Transverse colon (tissue), 4 donors: ENCODE measurements at regions not wholly inside any gene's neighbourhood (a gene's known extent, or its start where the extent isn't known, plus 50 kb on each side); places are given as distances from the start of the nearest gene placed in this dataset.
"Not testable (repeated sequence)": the region's sequence is repeated elsewhere in the genome, so short reads cannot be mapped to it uniquely, and the experiment has no call there.

ENCODE experiments used
- DNase-seq: peaks from one replicate; pipeline ENCODE4 v3.0.0-alpha.2; 2019
- H3K27ac ChIP-seq, 4 donors: fragments of 200-600 bp; sonication (generic); 2 replicates each; pipeline ENCODE4 v1.5.1; 2016 to 2018; ENCODE audit warnings: inconsistent platforms in 4 of 4
- H3K27me3 ChIP-seq: fragments of 200-600 bp; sonication (generic); 2 replicates; pipeline ENCODE4 v1.5.1; 2017; ENCODE audit warnings: inconsistent platforms
- H3K36me3 ChIP-seq, 4 donors: fragments of 200-600 bp; sonication (generic); 2 replicates each; pipeline ENCODE4 v1.5.1; 2017 to 2019; ENCODE audit warnings: inconsistent platforms in 4 of 4
- H3K4me1 ChIP-seq, 4 donors: fragments of 200-600 bp; sonication (generic); 2 replicates each; pipeline ENCODE4 v1.5.1; 2017 to 2020; ENCODE audit warnings: inconsistent platforms in 4 of 4
- H3K4me3 ChIP-seq, 4 donors: fragments of 200-600 bp; sonication (generic); 1 replicate in 1 of 4; 2 replicates in 3 of 4; pipeline versions ENCODE4 v1.5.1 to v1.6.1; 2017 to 2019; ENCODE audit warnings: inconsistent platforms in 4 of 4
- H3K9me3 ChIP-seq, 2 donors: fragments of 200-600 bp; sonication (generic); 2 replicates each; pipeline ENCODE4 v1.5.1; 2017 to 2019; ENCODE audit warnings: inconsistent platforms in 2 of 2
- EP300 ChIP-seq: sonication (generic); formaldehyde crosslinking; IDR thresholded peaks from one replicate; pipeline ENCODE4 v1.6.1; 2017; ENCODE audit warnings: antibody characterized with exemption, low read depth
- POLR2A ChIP-seq: fragments of 450-650 bp; IDR thresholded peaks from one replicate; pipeline ENCODE4 v1.6.1; 2016; ENCODE audit warnings: antibody characterized with exemption, mild to moderate bottlenecking, moderate library complexity
- POLR2AphosphoS5 ChIP-seq, 3 donors: sonication (generic); formaldehyde crosslinking; IDR thresholded peaks; one replicate each; pipeline ENCODE4 v1.6.1; 2016; ENCODE audit warnings: antibody characterized with exemption in 3 of 3
- WGBS, 2 donors: methylation state at CpG; one replicate each; pipeline ENCODE4 v1.1.5; 2018; ENCODE audit warnings: low coverage in 1 of 2; 5-methylcytosine and 5-hydroxymethylcytosine counted together
- in situ Hi-C, 4 donors: fragments of 200-750 bp; cut with MboI; loops; one replicate each; pipeline versions ENCODE4 v1.15.0 to v1.15.1; 2017; ENCODE audit warnings: low sequenced_read_pairs in 3 of 4, low pct_ligation_motif_present in 1 of 4, low pct_unique_long_range_greater_than_20kb in 1 of 4
- intact Hi-C: fragments of 100-400 bp; cut with DNase I; formaldehyde crosslinking; loops from one replicate; pipeline ENCODE4 v1.15.1; 2023; ENCODE audit warnings: low total_unique reads
- TF ChIP-seq, protein P1 (sequence below), 5 experiments: fragments of 200-600 bp in 3 of 5; fragments of 450-650 bp in 2 of 5; sonication (generic) in 3 of 5; IDR thresholded peaks; 1 replicate in 2 of 5; 2 replicates in 3 of 5; pipeline ENCODE4 v1.5.1; 2016 to 2017; ENCODE audit warnings: antibody characterized with exemption in 5 of 5, inconsistent platforms in 3 of 5, mild to moderate bottlenecking in 2 of 5, moderate library complexity in 1 of 5

DNA sequence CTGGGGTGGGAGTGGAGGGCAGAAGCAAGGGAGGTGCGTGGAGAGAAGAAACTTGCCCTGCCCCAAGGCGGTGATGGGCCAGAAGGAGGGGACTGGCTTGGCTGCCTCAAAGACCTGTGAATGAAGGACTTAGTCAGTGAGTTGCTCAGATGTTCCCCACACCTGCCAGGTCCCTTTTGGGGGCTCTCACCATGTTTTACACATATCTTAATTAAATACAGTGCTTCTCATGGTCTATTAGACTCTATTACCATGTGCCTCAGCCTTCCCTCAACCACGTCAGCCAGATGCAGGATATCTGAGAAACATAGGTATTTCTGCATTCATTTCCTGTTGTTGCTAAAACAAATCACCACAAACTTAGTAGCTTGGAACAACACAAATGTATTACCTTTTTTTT, 429.5 kb downstream of the BUD13 start:
- intact Hi-C loops: no loop called here
- TF ChIP-seq, protein P1, sequence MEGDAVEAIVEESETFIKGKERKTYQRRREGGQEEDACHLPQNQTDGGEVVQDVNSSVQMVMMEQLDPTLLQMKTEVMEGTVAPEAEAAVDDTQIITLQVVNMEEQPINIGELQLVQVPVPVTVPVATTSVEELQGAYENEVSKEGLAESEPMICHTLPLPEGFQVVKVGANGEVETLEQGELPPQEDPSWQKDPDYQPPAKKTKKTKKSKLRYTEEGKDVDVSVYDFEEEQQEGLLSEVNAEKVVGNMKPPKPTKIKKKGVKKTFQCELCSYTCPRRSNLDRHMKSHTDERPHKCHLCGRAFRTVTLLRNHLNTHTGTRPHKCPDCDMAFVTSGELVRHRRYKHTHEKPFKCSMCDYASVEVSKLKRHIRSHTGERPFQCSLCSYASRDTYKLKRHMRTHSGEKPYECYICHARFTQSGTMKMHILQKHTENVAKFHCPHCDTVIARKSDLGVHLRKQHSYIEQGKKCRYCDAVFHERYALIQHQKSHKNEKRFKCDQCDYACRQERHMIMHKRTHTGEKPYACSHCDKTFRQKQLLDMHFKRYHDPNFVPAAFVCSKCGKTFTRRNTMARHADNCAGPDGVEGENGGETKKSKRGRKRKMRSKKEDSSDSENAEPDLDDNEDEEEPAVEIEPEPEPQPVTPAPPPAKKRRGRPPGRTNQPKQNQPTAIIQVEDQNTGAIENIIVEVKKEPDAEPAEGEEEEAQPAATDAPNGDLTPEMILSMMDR (IDR thresholded peaks at IDR 0.05): no peak
- no peak for TF ChIP-seq POLR2AphosphoS5 (IDR thresholded peaks at IDR 0.05)
- no peak for TF ChIP-seq EP300
- no peak for TF ChIP-seq POLR2A
- no peak overlapping the region for H3K4me3 ChIP-seq
- H3K27ac ChIP-seq: no peak overlapping the region
- 61 to 80% methylated on average over 2 to 3 of the region's 3 CpGs for WGBS, 2 donors
- in situ Hi-C loops: no loop called here
- no peaks in the 10 kb centered on the region for H3K36me3 ChIP-seq
- peaks cover 0 to 4% (median 0%) of the 10 kb centered on the region in 4 donors for H3K4me1 ChIP-seq
- no peak for DNase-seq
- no peaks in the 10 kb centered on the region for H3K27me3 ChIP-seq
- no peaks in the 10 kb centered on the region for H3K9me3 ChIP-seq

DNA sequence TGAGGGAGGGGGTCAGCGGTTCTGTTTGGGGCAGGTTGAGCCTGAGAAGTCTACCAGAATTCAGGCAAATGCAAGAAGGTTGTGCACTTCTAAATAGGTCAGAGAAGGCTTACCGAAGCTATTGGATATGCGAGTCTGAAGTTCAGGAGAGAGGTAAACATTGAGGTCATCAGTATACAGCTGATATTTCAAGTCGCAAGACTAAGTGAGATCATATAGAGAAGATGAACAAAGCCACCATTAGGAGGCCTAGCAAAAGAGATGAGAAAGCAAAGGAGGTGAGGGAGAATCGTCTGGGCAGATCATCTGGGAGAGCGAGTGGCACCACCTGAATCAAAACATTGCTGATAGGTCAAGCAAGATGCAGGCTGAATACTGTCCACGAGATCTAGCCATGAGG, 430.6 kb downstream of the BUD13 start:
- no peak for TF ChIP-seq POLR2AphosphoS5 (IDR thresholded peaks at IDR 0.05)
- TF ChIP-seq POLR2A: no peak
- TF ChIP-seq, protein P1 (IDR thresholded peaks at IDR 0.05): no peak
- no peak for TF ChIP-seq EP300
- in situ Hi-C loops: no loop called here
- Histone ChIP-seq H3K27ac (no peak overlapping the region), H3K27me3 (no peaks in the 10 kb centered on the region), H3K4me1 (peaks cover 0 to 4% (median 0%) of the 10 kb centered on the region in 4 donors), H3K9me3 (peaks cover 0 to 4% of the 10 kb centered on the region in 2 donors), H3K4me3 (no peak overlapping the region), H3K36me3 (no peaks in the 10 kb centered on the region)
- WGBS, 2 donors: 66 to 68% methylated on average over 6 to 7 of the region's 7 CpGs
- intact Hi-C loops: no loop called here
- no peak for DNase-seq

DNA sequence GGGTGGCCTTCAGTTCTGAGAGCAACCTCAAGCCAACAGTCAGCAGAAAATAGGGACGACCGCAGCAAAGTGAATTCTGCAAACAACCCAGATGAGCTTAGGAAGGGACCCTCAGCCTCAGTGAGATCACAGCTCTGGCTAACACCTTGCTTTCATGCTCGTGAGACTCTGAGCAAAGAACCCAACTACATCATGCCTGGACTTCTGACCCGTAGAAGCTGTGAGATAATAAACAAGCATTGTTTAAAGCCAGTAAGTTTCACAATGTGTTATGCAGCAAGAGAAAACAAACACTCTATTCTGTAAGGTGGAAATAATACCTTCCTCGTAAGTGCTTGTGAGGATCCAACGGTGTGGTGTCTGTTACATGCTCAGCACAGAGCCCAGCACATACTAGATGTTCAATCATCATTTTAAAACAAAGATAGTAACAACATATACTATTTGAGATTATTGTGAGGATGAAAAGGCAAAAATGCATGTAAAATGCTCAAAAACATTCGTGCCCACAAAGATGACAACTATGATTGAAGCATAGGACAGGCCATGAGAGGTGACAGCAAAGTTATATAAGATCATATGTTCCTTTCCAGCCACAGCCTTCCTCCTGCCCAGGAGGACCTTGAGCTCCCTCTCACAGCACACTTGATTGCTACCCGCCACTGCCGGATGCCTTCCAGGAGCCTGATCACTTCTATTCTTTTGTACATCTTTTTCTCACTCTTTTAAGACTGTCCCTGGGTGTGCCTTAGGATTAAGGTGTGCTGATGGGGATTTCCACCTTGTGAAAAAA, 433.3 kb downstream of the BUD13 start:
- DNase-seq: peak; percentile 20
- in situ Hi-C loops (no loop called here), intact Hi-C loops (no loop called here)
- WGBS, 2 donors: 54% methylated on average over 7 to 9 of the region's 9 CpGs
- TF ChIP-seq POLR2AphosphoS5 (IDR thresholded peaks at IDR 0.05) (no peak), EP300 (no peak), POLR2A (no peak)
- TF ChIP-seq, protein P1 (IDR thresholded peaks at IDR 0.05): no peak
- Histone ChIP-seq H3K27me3 (no peaks in the 10 kb centered on the region), H3K4me3 (no peak overlapping the region), H3K36me3 (no peaks in the 10 kb centered on the region), H3K4me1 (peaks cover 0 to 4% (median 0%) of the 10 kb centered on the region in 4 donors), H3K9me3 (peaks cover 0 to 4% of the 10 kb centered on the region in 2 donors), H3K27ac (no peak overlapping the region)

DNA sequence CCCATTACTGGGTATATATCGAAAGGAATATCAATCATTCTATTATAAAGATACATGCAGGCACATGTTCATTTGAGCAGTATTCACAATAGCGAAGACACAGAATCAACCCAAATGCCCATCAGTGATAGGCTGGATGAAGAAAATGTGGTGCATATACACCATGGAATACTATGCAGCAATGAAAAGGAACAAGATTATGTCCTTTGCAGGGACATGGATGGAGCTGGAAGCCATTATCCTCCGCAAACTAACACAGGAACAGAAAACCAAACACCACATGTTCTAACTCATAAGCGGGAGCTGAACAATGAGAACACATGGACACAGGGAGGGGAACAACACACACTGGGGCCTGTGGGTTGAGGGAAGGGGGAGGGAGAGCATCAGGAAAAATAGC, 434.3 kb downstream of the BUD13 start:
- H3K36me3 ChIP-seq, H3K4me3 ChIP-seq, H3K27ac ChIP-seq, DNase-seq, H3K4me1 ChIP-seq, H3K9me3 ChIP-seq, intact Hi-C loops, H3K27me3 ChIP-seq, in situ Hi-C loops: not testable (repeated sequence)
- whole genome bisulfite sequencing, 2 donors: 97% methylated on average over 4 of the region's 4 CpGs
